H9 (cell line): ENCODE measurements at regions not wholly inside any gene's neighbourhood (a gene's known extent, or its start where the extent isn't known, plus 50 kb on each side); places are given as distances from the start of the nearest gene placed in this dataset.

ENCODE experiments used
- DNase-seq: peaks from one replicate; pipeline ENCODE4 v3.0.0-alpha.2; 2017
- H2AFZ ChIP-seq: one replicate; pipeline ENCODE4 v1.6.1; 2013; ENCODE audit warnings: mild to moderate bottlenecking, low read length, control low read depth, moderate library complexity
- H2AK5ac ChIP-seq: 2 replicates; pipeline ENCODE4 v1.6.1; 2013; ENCODE audit warnings: low read length, control low read depth, mixed read lengths; ENCODE audit not compliant: insufficient read length
- H2BK120ac ChIP-seq: one replicate; pipeline ENCODE4 v1.6.1; 2013; ENCODE audit warnings: low read depth, mild to moderate bottlenecking, low read length, control low read depth, inconsistent platforms; ENCODE audit not compliant: poor library complexity, severe bottlenecking
- H2BK12ac ChIP-seq: 2 replicates; pipeline ENCODE4 v1.6.1; 2013; ENCODE audit warnings: low read length, control low read depth, mixed read lengths, low read depth; ENCODE audit not compliant: insufficient read length
- H2BK15ac ChIP-seq: 2 replicates; pipeline ENCODE4 v1.6.1; 2013; ENCODE audit warnings: low read depth, low read length, control low read depth
- H2BK20ac ChIP-seq: one replicate; pipeline ENCODE4 v1.6.1; 2013; ENCODE audit warnings: low read depth, mild to moderate bottlenecking, low read length, control low read depth, inconsistent platforms; ENCODE audit not compliant: poor library complexity, severe bottlenecking
- H2BK5ac ChIP-seq: 2 replicates; pipeline ENCODE4 v1.6.1; 2013; ENCODE audit warnings: low read length, control low read depth, mixed read lengths; ENCODE audit not compliant: insufficient read length
- H3K14ac ChIP-seq: 2 replicates; pipeline ENCODE4 v1.6.1; 2013; ENCODE audit warnings: low read length, control low read depth; ENCODE audit not compliant: insufficient read depth
- H3K18ac ChIP-seq: 2 replicates; pipeline ENCODE4 v1.6.1; 2013; ENCODE audit warnings: low read depth, mild to moderate bottlenecking, mixed read lengths, low read length, control low read depth; ENCODE audit not compliant: insufficient read length
- H3K23ac ChIP-seq: 2 replicates; pipeline ENCODE4 v1.6.1; 2013; ENCODE audit warnings: low read length, control low read depth, mixed read lengths, low read depth; ENCODE audit not compliant: insufficient read length
- H3K23me2 ChIP-seq: 2 replicates; pipeline ENCODE4 v1.6.1; 2013; ENCODE audit warnings: low read depth, mild to moderate bottlenecking, mixed read lengths, low read length, control low read depth; ENCODE audit not compliant: insufficient read length, poor library complexity, severe bottlenecking
- H3K27ac ChIP-seq: 2 replicates; pipeline ENCODE4 v1.5.1; 2013; ENCODE audit warnings: low read length, control low read depth, mixed read lengths, low read depth; ENCODE audit not compliant: insufficient read length
- H3K27me3 ChIP-seq: 2 replicates; pipeline ENCODE4 v1.6.1; 2013; ENCODE audit warnings: low read length, control low read depth, inconsistent platforms; ENCODE audit not compliant: insufficient read depth
- H3K4ac ChIP-seq: 2 replicates; pipeline ENCODE4 v1.6.1; 2013; ENCODE audit warnings: low read depth, mild to moderate bottlenecking, control low read depth, inconsistent platforms, low read length, moderate library complexity
- H3K4me1 ChIP-seq: 2 replicates; pipeline ENCODE4 v1.6.1; 2013; ENCODE audit warnings: low read length, control low read depth, inconsistent platforms; ENCODE audit not compliant: insufficient read depth
- H3K4me2 ChIP-seq: 2 replicates; pipeline ENCODE4 v1.6.1; 2013; ENCODE audit warnings: low read length, control low read depth, mixed read lengths; ENCODE audit not compliant: insufficient read length, insufficient read depth
- H3K56ac ChIP-seq: 2 replicates; pipeline ENCODE4 v1.6.1; 2013; ENCODE audit warnings: low read depth, mild to moderate bottlenecking, mixed read lengths, low read length, control low read depth; ENCODE audit not compliant: insufficient read length
- H3K79me1 ChIP-seq: 2 replicates; pipeline ENCODE4 v1.6.1; 2013; ENCODE audit warnings: low read depth, mild to moderate bottlenecking, moderate library complexity, low read length, control low read depth, inconsistent platforms; ENCODE audit not compliant: insufficient read depth, poor library complexity, severe bottlenecking
- H3K79me2 ChIP-seq: 2 replicates; pipeline ENCODE4 v1.6.1; 2013; ENCODE audit warnings: low read length, control low read depth, inconsistent platforms; ENCODE audit not compliant: insufficient read depth
- H3K9ac ChIP-seq: 2 replicates; pipeline ENCODE4 v1.6.1; 2013; ENCODE audit warnings: low read length, control low read depth, mixed read lengths; ENCODE audit not compliant: insufficient read length; ENCODE audit errors: extremely low read depth
- H3K9me3 ChIP-seq: one replicate; pipeline ENCODE4 v1.6.1; 2013; ENCODE audit warnings: low read depth, low read length, inconsistent platforms; ENCODE audit not compliant: control insufficient read depth
- H3T11ph ChIP-seq: one replicate; pipeline ENCODE4 v1.6.1; 2013; ENCODE audit warnings: mild to moderate bottlenecking, low read length, control low read depth, inconsistent platforms
- H4K20me1 ChIP-seq: one replicate; pipeline ENCODE4 v1.6.1; 2013; ENCODE audit not compliant: control insufficient read depth, insufficient read length, insufficient read depth
- H4K5ac ChIP-seq: 2 replicates; pipeline ENCODE4 v1.6.1; 2013; ENCODE audit warnings: low read depth, mild to moderate bottlenecking, mixed read lengths, low read length, control low read depth; ENCODE audit not compliant: insufficient read length
- H4K8ac ChIP-seq: replicated peaks from 2 replicates; pipeline ENCODE4 v1.6.1; 2013; ENCODE audit warnings: low read length, control low read depth, mixed read lengths, low read depth; ENCODE audit not compliant: insufficient read length
- H4K91ac ChIP-seq: 2 replicates; pipeline ENCODE4 v1.6.1; 2013; ENCODE audit warnings: low read depth, mild to moderate bottlenecking, moderate library complexity, mixed read lengths, low read length, control low read depth; ENCODE audit not compliant: insufficient read length
- H3K27ac Mint-ChIP-seq, 3 experiments: 2 replicates in 2 of 3; 3 replicates in 1 of 3; pipeline ENCODE4 v1.8.0; 2020 to 2021; ENCODE audit warnings: mixed read lengths in 3 of 3, mild to moderate bottlenecking in 1 of 3, moderate library complexity in 1 of 3
- H3K27me3 Mint-ChIP-seq: 2 replicates; pipeline ENCODE4 v1.8.0; 2021; ENCODE audit warnings: low read depth, mild to moderate bottlenecking, moderate library complexity, mixed read lengths
- H3K36me3 Mint-ChIP-seq, 3 experiments: 2 replicates in 2 of 3; 3 replicates in 1 of 3; pipeline ENCODE4 v1.8.0; 2020 to 2021; ENCODE audit warnings: low read depth in 3 of 3, mixed read lengths in 3 of 3; ENCODE audit not compliant: insufficient read depth in 1 of 3
- H3K4me1 Mint-ChIP-seq, 2 experiments: 2 replicates each; pipeline ENCODE4 v1.8.0; 2020; ENCODE audit warnings: mixed read lengths in 2 of 2
- H3K4me3 Mint-ChIP-seq, 2 experiments: 2 replicates in 1 of 2; 3 replicates in 1 of 2; pipeline ENCODE4 v1.8.0; 2020 to 2021; ENCODE audit warnings: mild to moderate bottlenecking in 2 of 2, mixed read lengths in 2 of 2, moderate library complexity in 1 of 2
- H3K9me3 Mint-ChIP-seq, 2 experiments: 2 replicates in 1 of 2; 3 replicates in 1 of 2; pipeline ENCODE4 v1.8.0; 2020; ENCODE audit warnings: mild to moderate bottlenecking in 2 of 2, mixed read lengths in 2 of 2, moderate library complexity in 1 of 2
- CTCF ChIP-seq: fragments of 200-600 bp; sonication (generic); conservative IDR thresholded peaks from 3 replicates; pipeline ENCODE4 v1.8.0; 2021; ENCODE audit warnings: antibody characterized with exemption, mild to moderate bottlenecking
- WGBS: extraction: QIAGEN DNeasy Blood & Tissue Kit; methylation state at CpG from one replicate; pipeline ENCODE4 v1.1.7; 2013; ENCODE audit warnings: missing lambda C conversion rate, low lambda C conversion rate, mixed read lengths; ENCODE audit not compliant: insufficient read length; ENCODE audit errors: extremely low coverage; 5-methylcytosine and 5-hydroxymethylcytosine counted together

GRCh38 chr12:91781114-91781513 is 364.5 kb downstream of the BTG1 start:
- Histone ChIP-seq H2BK120ac (no peak overlapping the region), H3K14ac (no peak overlapping the region), H3K18ac (no peak overlapping the region), H2BK12ac (no peak overlapping the region), H3K23ac (no peak overlapping the region), H3K79me2 (no peaks in the 10 kb centered on the region), H4K20me1 (no peaks in the 10 kb centered on the region), H3K4me2 (no peak overlapping the region), H4K5ac (no peak overlapping the region), H2BK5ac (no peak overlapping the region), H2AK5ac (no peak overlapping the region), H3K23me2 (no peaks in the 10 kb centered on the region), H2BK15ac (no peak overlapping the region), H3K4ac (no peak overlapping the region), H3K4me1 (no peaks in the 10 kb centered on the region; the same call in 1 of the 2 replicates), H4K8ac (no peak overlapping the region), H3K27ac (no peak overlapping the region), H2AFZ (no peak overlapping the region), H3T11ph (no peak overlapping the region), H3K9me3 (no peaks in the 10 kb centered on the region), H4K91ac (no peak overlapping the region), H2BK20ac (no peak overlapping the region), H3K9ac (no peak overlapping the region), H3K79me1 (no peaks in the 10 kb centered on the region), H3K56ac (no peak overlapping the region), H3K27me3 (no peaks in the 10 kb centered on the region)
- Mint-ChIP-seq H3K9me3 (no peaks in the 10 kb centered on the region), H3K36me3 (no peaks in the 10 kb centered on the region), H3K27me3 (no peaks in the 10 kb centered on the region), H3K4me1 (peaks cover 14% of the 10 kb centered on the region in 2 experiments), H3K27ac (no peak overlapping the region), H3K4me3 (no peak overlapping the region)
- TF ChIP-seq CTCF, result no peak
- no peak for DNase-seq
- WGBS, result no CpG with 5 or more reads among the region's 2 CpGs
